ENCODE measurements at regions not wholly inside any gene's neighbourhood (a gene's known extent, or its start where the extent isn't known, plus 50 kb on each side); places are given as distances from the start of the nearest gene placed in this dataset.
"Not testable (repeated sequence)": the region's sequence is repeated elsewhere in the genome, so short reads cannot be mapped to it uniquely, and the experiment has no call there.

- TF ChIP-seq, protein P1, sequence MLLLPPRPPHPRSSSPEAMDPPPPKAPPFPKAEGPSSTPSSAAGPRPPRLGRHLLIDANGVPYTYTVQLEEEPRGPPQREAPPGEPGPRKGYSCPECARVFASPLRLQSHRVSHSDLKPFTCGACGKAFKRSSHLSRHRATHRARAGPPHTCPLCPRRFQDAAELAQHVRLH (tag by site-specific recombination; IDR thresholded peaks at IDR 0.05): no peak
- peak; percentile 48; the same call in 1 of the 2 replicates for TF ChIP-seq ZNF660 (tag by site-specific recombination; IDR thresholded peaks at IDR 0.05)
- no peak for TF ChIP-seq ZNF792 (tag by site-specific recombination; IDR thresholded peaks at IDR 0.05)
- TF ChIP-seq ZNF423 (tag by site-specific recombination; IDR thresholded peaks at IDR 0.05): peak; percentile 62; the same call in 1 of the 2 replicates
- TF ChIP-seq ZSCAN30 (tag by site-specific recombination; IDR thresholded peaks at IDR 0.05): peak; percentile 49; the same call in 1 of the 2 replicates
- TF ChIP-seq, protein P2, sequence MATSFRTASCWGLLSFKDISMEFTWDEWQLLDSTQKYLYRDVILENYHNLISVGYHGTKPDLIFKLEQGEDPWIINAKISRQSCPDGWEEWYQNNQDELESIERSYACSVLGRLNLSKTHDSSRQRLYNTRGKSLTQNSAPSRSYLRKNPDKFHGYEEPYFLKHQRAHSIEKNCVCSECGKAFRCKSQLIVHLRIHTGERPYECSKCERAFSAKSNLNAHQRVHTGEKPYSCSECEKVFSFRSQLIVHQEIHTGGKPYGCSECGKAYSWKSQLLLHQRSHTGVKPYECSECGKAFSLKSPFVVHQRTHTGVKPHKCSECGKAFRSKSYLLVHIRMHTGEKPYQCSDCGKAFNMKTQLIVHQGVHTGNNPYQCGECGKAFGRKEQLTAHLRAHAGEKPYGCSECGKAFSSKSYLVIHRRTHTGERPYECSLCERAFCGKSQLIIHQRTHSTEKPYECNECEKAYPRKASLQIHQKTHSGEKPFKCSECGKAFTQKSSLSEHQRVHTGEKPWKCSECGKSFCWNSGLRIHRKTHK (tag by site-specific recombination; IDR thresholded peaks at IDR 0.05): no peak
- TF ChIP-seq, protein P3, sequence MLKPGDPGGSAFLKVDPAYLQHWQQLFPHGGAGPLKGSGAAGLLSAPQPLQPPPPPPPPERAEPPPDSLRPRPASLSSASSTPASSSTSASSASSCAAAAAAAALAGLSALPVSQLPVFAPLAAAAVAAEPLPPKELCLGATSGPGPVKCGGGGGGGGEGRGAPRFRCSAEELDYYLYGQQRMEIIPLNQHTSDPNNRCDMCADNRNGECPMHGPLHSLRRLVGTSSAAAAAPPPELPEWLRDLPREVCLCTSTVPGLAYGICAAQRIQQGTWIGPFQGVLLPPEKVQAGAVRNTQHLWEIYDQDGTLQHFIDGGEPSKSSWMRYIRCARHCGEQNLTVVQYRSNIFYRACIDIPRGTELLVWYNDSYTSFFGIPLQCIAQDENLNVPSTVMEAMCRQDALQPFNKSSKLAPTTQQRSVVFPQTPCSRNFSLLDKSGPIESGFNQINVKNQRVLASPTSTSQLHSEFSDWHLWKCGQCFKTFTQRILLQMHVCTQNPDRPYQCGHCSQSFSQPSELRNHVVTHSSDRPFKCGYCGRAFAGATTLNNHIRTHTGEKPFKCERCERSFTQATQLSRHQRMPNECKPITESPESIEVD (tag by site-specific recombination; IDR thresholded peaks at IDR 0.05): peak; percentile 58; the same call in 1 of the 2 replicates
- TF ChIP-seq, protein P4, sequence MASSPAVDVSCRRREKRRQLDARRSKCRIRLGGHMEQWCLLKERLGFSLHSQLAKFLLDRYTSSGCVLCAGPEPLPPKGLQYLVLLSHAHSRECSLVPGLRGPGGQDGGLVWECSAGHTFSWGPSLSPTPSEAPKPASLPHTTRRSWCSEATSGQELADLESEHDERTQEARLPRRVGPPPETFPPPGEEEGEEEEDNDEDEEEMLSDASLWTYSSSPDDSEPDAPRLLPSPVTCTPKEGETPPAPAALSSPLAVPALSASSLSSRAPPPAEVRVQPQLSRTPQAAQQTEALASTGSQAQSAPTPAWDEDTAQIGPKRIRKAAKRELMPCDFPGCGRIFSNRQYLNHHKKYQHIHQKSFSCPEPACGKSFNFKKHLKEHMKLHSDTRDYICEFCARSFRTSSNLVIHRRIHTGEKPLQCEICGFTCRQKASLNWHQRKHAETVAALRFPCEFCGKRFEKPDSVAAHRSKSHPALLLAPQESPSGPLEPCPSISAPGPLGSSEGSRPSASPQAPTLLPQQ (tag by site-specific recombination; IDR thresholded peaks at IDR 0.05): peak; percentile 62; the same call in 1 of the 2 replicates
- TF ChIP-seq ZNF157 (tag by site-specific recombination; IDR thresholded peaks at IDR 0.05): no peak
- no peak for TF ChIP-seq ZNF112 (tag by site-specific recombination; IDR thresholded peaks at IDR 0.05)
- TF ChIP-seq ZBTB48 (tag by site-specific recombination; IDR thresholded peaks at IDR 0.05): 0 out of 2 replicates have a peak, but pooled peaks have one; percentile 34
- peak; percentile 92 for TF ChIP-seq ZNF843 (tag by site-specific recombination; IDR thresholded peaks at IDR 0.05)
- TF ChIP-seq ZNF776 (tag by site-specific recombination; IDR thresholded peaks at IDR 0.05; ENCODE audit: borderline replicate concordance): no peak
Observed at GRCh38 chr19:28999724-29000433, 213.1 kb downstream of the UQCRFS1 start (continued).

GRCh38 chr19:28998974-28999373 lies 214.0 kb downstream of the UQCRFS1 start:
- ChIA-PET CTCF (interaction anchor here (0.6 kb wide), 1 partner anchor 122 kb away, joined by 4 read pairs; no protein-coding TSS in a partner anchor), POLR2A (no interaction called here)

GRCh38 chr19:28997866-28998265 lies 215.1 kb downstream of the UQCRFS1 start:
- peaks cover 14% of the 10 kb centered on the region for H3K4me1 ChIP-seq (ENCODE audit: control insufficient read depth, insufficient read depth, low read length)
- CTCF ChIA-PET; POLR2A ChIA-PET; H3K36me3 ChIP-seq (ENCODE audit: control insufficient read depth in 2 of 2, insufficient read depth in 1 of 2, low read length in 2 of 2); H3K27ac ChIP-seq (ENCODE audit: extremely low read depth, low read depth, low read length); H3K4me3 ChIP-seq (ENCODE audit: low read depth, low read length): not testable (repeated sequence)
- peaks cover 27% of the 10 kb centered on the region for H3K9me3 ChIP-seq (ENCODE audit: control insufficient read depth, insufficient read depth, low read depth, low read length)

More at GRCh38 chr19:28998974-28999373, 214.0 kb downstream of the UQCRFS1 start:
- TF ChIP-seq SETDB1 (IDR thresholded peaks at IDR 0.05; ENCODE audit: insufficient read length, low read length): peak; percentile 32
- TF ChIP-seq ZNF776 (tag by site-specific recombination; IDR thresholded peaks at IDR 0.05; ENCODE audit: borderline replicate concordance): peak; percentile 96
- TF ChIP-seq ZNF510 (tag by site-specific recombination; IDR thresholded peaks at IDR 0.05; ENCODE audit: insufficient replicate concordance): no peak
- peak; percentile 42; the same call in 1 of the 2 replicates for TF ChIP-seq TRIM28 (IDR thresholded peaks at IDR 0.05; ENCODE audit: borderline replicate concordance, low read length)
- H3K4me1 ChIP-seq (ENCODE audit: control insufficient read depth, insufficient read depth, low read length): peaks cover 14% of the 10 kb centered on the region
- no peak overlapping the region for H3K4me3 ChIP-seq (ENCODE audit: low read depth, low read length)
- no peaks in the 10 kb centered on the region for H3K36me3 ChIP-seq (ENCODE audit: control insufficient read depth in 2 of 2, insufficient read depth in 1 of 2, low read length in 2 of 2)
- peak overlapping the region; percentile 64; the same call in 1 of the 2 replicates for H3K27ac ChIP-seq (ENCODE audit: extremely low read depth, low read depth, low read length)
- peaks cover 24% of the 10 kb centered on the region for H3K9me3 ChIP-seq (ENCODE audit: control insufficient read depth, insufficient read depth, low read depth, low read length)
